ENCODE measurements at regions not wholly inside any gene's neighbourhood (a gene's known extent, or its start where the extent isn't known, plus 50 kb on each side); places are given as distances from the start of the nearest gene placed in this dataset.

DNA sequence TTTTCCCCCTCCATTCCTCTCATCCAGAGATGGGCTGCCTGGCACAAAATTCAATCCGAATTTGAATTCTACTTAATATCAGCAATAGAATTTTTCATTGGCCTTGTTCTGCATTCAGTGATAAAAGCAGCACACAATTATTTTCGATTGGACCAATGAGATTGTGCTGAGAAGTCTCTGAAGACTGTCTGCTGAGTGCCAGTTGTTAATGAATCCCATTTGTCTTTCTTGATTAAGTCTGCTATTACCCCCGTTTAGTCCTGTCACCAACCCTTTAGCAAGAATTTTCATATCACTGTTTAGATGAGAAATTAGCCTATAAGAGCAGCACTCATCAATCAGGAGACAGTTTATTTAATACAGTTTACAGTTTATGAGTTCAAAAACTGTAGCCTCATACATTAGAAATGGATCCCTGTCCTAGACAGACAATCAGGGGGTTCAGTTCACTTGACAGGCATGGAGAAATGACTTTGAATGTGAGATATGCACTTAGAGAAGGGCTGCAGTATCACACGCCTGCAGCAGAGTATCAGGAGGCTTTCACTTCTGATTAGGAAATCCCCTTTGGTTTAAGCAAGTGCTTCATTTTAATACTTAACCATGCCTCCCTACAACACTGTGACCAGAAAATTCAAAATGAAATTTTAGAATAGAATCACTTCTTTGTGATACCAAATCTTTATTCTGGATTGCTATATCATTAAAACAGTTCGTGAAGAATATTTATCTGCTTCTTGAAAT is 304.7 kb upstream of the PTBP2 start (continued):
- TF ChIP-seq, protein P1, sequence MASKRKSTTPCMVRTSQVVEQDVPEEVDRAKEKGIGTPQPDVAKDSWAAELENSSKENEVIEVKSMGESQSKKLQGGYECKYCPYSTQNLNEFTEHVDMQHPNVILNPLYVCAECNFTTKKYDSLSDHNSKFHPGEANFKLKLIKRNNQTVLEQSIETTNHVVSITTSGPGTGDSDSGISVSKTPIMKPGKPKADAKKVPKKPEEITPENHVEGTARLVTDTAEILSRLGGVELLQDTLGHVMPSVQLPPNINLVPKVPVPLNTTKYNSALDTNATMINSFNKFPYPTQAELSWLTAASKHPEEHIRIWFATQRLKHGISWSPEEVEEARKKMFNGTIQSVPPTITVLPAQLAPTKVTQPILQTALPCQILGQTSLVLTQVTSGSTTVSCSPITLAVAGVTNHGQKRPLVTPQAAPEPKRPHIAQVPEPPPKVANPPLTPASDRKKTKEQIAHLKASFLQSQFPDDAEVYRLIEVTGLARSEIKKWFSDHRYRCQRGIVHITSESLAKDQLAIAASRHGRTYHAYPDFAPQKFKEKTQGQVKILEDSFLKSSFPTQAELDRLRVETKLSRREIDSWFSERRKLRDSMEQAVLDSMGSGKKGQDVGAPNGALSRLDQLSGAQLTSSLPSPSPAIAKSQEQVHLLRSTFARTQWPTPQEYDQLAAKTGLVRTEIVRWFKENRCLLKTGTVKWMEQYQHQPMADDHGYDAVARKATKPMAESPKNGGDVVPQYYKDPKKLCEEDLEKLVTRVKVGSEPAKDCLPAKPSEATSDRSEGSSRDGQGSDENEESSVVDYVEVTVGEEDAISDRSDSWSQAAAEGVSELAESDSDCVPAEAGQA (IDR thresholded peaks at IDR 0.05; ENCODE audit: low read depth) = no peak
- TF ChIP-seq, protein P1 (CRISPR knock-in tag; IDR thresholded peaks at IDR 0.05; ENCODE audit: borderline replicate concordance) = no peak

DNA sequence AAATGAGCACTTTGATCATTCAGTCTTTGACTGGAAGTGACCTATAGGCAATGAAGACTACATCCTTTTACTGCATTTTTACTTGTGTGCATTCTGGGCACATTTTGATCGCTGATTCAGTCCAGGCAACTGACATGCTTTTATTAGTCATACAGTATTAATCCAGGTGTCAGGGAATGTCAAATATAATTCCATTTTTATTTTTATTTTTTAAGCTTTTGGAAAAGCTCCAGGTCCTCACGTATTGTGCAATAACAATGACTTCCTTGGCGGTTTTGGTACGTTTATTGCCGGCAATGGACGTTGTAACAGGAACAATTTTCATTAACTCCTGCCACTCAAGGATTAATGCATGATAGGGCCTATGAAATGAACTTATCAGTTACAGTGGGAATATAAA is 302.6 kb upstream of the PTBP2 start:
- in situ Hi-C loops (cut with HindIII; ENCODE audit: extremely low pct_ligation_motif_present, low pct_unique_long_range_greater_than_20kb) = no loop called here
- no peaks in the 10 kb centered on the region for H4K20me1 ChIP-seq (ENCODE audit: insufficient read depth, low read length)
- no peak for TF ChIP-seq ZNF3 (CRISPR knock-in tag; IDR thresholded peaks at IDR 0.05)
- peak; percentile 32; the same call in 1 of the 2 replicates for TF ChIP-seq CEBPB (IDR thresholded peaks at IDR 0.05; ENCODE audit: borderline replicate concordance, low read depth, low read length)
- TF ChIP-seq PATZ1 (CRISPR knock-in tag; IDR thresholded peaks at IDR 0.05) = no peak
- no peak overlapping the region for H3K4me3 ChIP-seq (replicated peaks in 1 of 3; ENCODE audit: insufficient read depth in 1 of 3, low read depth in 2 of 3, low read length in 3 of 3)
- no peaks in the 10 kb centered on the region for H3K27me3 ChIP-seq (ENCODE audit: control insufficient read depth in 1 of 2, insufficient read depth in 2 of 2, low read length in 2 of 2)
- no peaks in the 10 kb centered on the region for H3K9me3 ChIP-seq (ENCODE audit: low read length)
- H3K27ac ChIP-seq (ENCODE audit: extremely low read length, insufficient read depth, low read length) = no peak overlapping the region
- DNase-seq (ENCODE audit: low spot score) = no peak
- H3K9ac ChIP-seq (ENCODE audit: insufficient read depth, low read depth, low read length) = no peak overlapping the region
- BruUV-seq (replicated peaks) = no TSS peak
- H2AFZ ChIP-seq (ENCODE audit: low read length) = no peak overlapping the region
- no peaks in the 10 kb centered on the region for H3K4me1 ChIP-seq (ENCODE audit: insufficient read depth, low read length)
- ATAC-seq = no peak
- 15% methylated on average over 6 of the region's 6 CpGs for WGBS (ENCODE audit: low lambda C conversion rate)
- CTCF ChIA-PET (ENCODE audit: low intra/inter-chr PET ratio, low total read pairs) = no interaction called here
- H3K4me2 ChIP-seq (ENCODE audit: low read depth, low read length) = no peak overlapping the region
- POLR2A ChIA-PET = no interaction called here
- no peaks in the 10 kb centered on the region for H3K79me2 ChIP-seq (ENCODE audit: insufficient read depth, low read length)
- no peak for FAIRE-seq
- intact Hi-C loops (cut with micrococcal nuclease; ENCODE audit: unreplicated experiment) = no loop called here
- no peaks in the 10 kb centered on the region for H3K36me3 ChIP-seq (replicated peaks in 1 of 2; ENCODE audit: control insufficient read depth in 1 of 2, insufficient read depth in 2 of 2, low read length in 2 of 2)
